NT2/D1 (cell line): ENCODE measurements at regions not wholly inside any gene's neighbourhood (a gene's known extent, or its start where the extent isn't known, plus 50 kb on each side); places are given as distances from the start of the nearest gene placed in this dataset.

ENCODE experiments used
- DNase-seq: peaks from one replicate; pipeline ENCODE4 v3.0.0-alpha.2; 2011; ENCODE audit warnings: low read depth, low spot score
- H3K27me3 ChIP-seq: 2 replicates; pipeline ENCODE4 v1.6.0; 2011; ENCODE audit warnings: mild to moderate bottlenecking; ENCODE audit not compliant: insufficient read length, insufficient read depth
- H3K36me3 ChIP-seq: 2 replicates; pipeline ENCODE4 v1.6.1; 2011; ENCODE audit warnings: mild to moderate bottlenecking, low read length, mixed read lengths; ENCODE audit not compliant: insufficient read depth, insufficient read length
- H3K4me1 ChIP-seq: 2 replicates; pipeline ENCODE4 v1.5.1; 2011; ENCODE audit not compliant: insufficient read depth, insufficient read length
- H3K4me3 ChIP-seq: 2 replicates; pipeline ENCODE4 v1.5.1; 2011; ENCODE audit warnings: low read depth; ENCODE audit not compliant: insufficient read length
- H3K9ac ChIP-seq: 2 replicates; pipeline ENCODE4 v1.6.0; 2011; ENCODE audit warnings: low read depth; ENCODE audit not compliant: insufficient read length
- H3K9me3 ChIP-seq: 2 replicates; pipeline ENCODE4 v1.5.1; 2011; ENCODE audit warnings: mild to moderate bottlenecking, low read length; ENCODE audit not compliant: insufficient read depth
- SUZ12 ChIP-seq: IDR thresholded peaks from 2 replicates; pipeline ENCODE4 v1.6.1; 2011; ENCODE audit not compliant: insufficient read length, insufficient read depth; ENCODE audit errors: extremely low read depth
- YY1 ChIP-seq: IDR thresholded peaks from 2 replicates; pipeline ENCODE4 v1.6.1; 2011; ENCODE audit not compliant: insufficient read length, insufficient read depth
- ZNF274 ChIP-seq: IDR thresholded peaks from 2 replicates; pipeline ENCODE4 v1.6.1; 2011; ENCODE audit warnings: mild to moderate bottlenecking, low read depth, low read length

DNA sequence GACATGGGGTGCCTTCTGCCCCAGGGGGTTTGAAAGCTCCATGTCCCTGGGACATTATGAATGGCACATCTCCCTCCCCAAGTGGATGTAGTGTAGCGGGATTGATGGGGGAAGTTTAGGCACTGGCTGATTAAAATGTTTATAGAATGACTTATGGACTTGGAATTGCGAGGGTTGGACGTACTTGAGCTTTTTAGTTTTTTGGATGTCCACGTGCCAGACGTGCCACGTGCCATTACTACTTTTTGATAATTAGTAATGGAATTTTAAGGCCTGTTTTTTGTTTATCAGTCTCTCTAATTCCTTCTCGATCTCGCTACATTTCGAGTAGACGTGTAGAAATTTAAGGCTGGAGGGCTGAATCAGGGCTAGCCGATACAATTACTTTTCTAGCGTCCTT lies 162.8 kb downstream of the TBXT start:
- peaks cover 48% of the 10 kb centered on the region for H3K27me3 ChIP-seq
- H3K4me3 ChIP-seq = no peak overlapping the region

DNA sequence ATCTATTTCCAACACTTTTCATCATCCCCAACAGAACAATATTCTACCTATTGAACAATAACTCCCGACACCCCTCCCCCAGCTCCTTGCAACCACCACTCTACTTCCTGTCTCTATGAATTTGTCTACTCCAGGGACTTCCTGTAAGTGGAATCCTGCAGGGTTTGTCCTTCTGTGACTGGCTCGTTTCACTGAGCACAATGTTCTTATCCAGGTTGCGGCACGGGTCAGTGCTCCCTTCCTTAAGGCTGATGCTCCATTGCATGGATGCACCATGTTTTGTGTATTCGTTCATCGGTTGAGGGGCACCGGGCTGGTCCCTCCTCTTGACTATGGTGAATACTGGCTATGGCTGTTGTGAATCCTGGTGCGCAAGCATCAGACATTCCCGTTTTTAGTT lies 163.2 kb downstream of the TBXT start:
- H3K9ac ChIP-seq = no peak overlapping the region

More for the DNA sequence above, 162.8 kb downstream of the TBXT start:
- no peak for DNase-seq
- Histone ChIP-seq H3K4me1 (no peaks in the 10 kb centered on the region), H3K9me3 (no peaks in the 10 kb centered on the region), H3K36me3 (no peaks in the 10 kb centered on the region), H3K9ac (no peak overlapping the region)
- TF ChIP-seq ZNF274 (no peak), YY1 (no peak), SUZ12 (no peak)

DNA sequence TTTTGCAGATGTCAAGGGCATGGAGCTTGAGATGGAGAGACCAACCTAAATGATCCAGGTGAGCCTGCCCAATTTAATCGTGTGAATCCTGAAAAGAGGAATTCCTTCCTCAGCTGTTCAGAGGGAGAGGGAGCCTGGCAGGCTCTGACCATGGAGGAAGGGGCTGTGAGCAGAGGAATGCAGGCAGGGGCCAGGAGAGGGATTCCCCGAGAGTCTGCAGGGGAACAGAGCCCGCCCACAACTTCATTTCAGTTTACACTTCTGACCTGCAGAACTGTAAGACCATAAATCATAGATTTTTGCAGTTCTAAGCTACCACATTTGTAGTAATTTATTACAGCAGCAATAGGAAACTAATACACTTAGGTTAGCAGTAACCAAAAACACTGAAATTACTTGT lies 164.1 kb downstream of the TBXT start:
- Histone ChIP-seq H3K9me3 (no peaks in the 10 kb centered on the region), H3K27me3 (peaks cover 35% of the 10 kb centered on the region), H3K4me3 (no peak overlapping the region), H3K36me3 (no peaks in the 10 kb centered on the region), H3K9ac (no peak overlapping the region), H3K4me1 (no peaks in the 10 kb centered on the region)
- TF ChIP-seq ZNF274 (no peak), YY1 (no peak), SUZ12 (no peak)
- no peak for DNase-seq

More for the DNA sequence above, 163.2 kb downstream of the TBXT start:
- Histone ChIP-seq H3K9me3 (no peaks in the 10 kb centered on the region), H3K4me1 (no peaks in the 10 kb centered on the region), H3K4me3 (no peak overlapping the region), H3K27me3 (peaks cover 44% of the 10 kb centered on the region), H3K36me3 (no peaks in the 10 kb centered on the region)
- no peak for TF ChIP-seq SUZ12
- DNase-seq = no peak

DNA sequence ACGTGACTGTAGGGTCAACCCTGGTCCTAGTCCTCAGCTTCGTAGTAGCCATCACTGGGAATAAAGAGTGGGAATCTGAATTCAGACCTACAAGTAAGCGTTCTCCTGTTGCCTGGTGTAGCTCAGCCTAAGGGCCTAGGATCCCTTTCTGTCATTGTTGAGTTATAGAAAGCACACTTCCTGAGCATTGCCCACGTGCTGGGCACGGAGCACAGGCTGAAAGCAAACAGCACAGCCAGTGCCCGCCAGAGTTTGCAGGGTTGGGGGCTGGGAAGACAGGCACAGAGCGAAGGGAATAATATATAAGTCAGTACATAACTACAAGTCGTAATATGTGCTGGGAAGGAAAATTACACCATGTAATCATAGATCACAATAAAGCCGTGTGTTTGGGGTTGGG lies 166.3 kb downstream of the TBXT start:
- Histone ChIP-seq H3K4me3 (no peak overlapping the region), H3K9me3 (no peaks in the 10 kb centered on the region), H3K4me1 (no peaks in the 10 kb centered on the region), H3K9ac (no peak overlapping the region), H3K27me3 (peaks cover 13% of the 10 kb centered on the region), H3K36me3 (no peaks in the 10 kb centered on the region)
- TF ChIP-seq SUZ12 = no peak
- TF ChIP-seq ZNF274 = no peak
- no peak for TF ChIP-seq YY1
- DNase-seq = no peak

DNA sequence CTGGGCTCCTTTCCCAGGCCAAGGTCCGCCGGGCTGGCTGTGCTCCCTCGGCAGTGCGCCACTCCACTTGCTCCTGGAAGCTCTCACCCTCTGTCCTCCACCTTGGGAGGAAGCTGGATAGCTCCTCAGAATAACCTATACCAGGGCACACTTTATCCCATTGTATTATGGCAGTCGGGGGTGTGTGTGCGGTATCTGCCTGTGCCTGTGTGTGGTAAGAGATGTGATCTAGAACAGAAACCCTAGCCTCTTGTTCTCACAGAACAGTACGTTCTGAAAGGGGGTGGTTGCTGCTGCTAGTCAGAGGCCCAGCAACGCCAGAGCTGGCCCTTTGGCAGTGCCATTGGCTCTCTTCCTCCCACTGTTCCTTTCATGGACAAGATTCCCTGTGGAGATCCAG lies 168.4 kb downstream of the TBXT start:
- Histone ChIP-seq H3K4me1 (no peaks in the 10 kb centered on the region), H3K9ac (no peak overlapping the region), H3K36me3 (no peaks in the 10 kb centered on the region), H3K4me3 (no peak overlapping the region), H3K9me3 (no peaks in the 10 kb centered on the region), H3K27me3 (no peaks in the 10 kb centered on the region)
- TF ChIP-seq SUZ12 (no peak), ZNF274 (no peak), YY1 (no peak)
- no peak for DNase-seq

DNA sequence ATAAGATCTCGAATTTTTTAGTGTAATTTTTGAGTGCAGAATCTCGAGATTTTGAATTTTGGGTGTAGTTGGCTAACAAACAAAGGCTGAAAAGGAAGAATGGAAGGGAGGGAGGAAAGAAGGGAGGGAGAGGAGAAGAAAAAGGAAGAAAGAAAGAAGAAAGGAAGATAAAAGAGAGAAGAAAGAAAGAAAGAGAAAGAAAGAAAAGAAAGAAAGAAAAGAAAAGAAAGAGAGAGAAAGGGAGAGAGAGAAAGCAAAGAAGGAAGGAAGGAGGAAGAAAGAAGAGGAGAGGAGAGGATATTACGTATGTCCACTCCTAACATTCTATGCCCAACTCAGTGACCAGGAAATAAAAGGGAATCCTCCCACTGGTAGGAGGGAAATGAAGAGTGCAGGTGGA lies 169.6 kb downstream of the TBXT start:
- no peaks in the 10 kb centered on the region for H3K9me3 ChIP-seq
- H3K4me3 ChIP-seq = no peak overlapping the region
- no peak overlapping the region for H3K9ac ChIP-seq
- no peaks in the 10 kb centered on the region for H3K27me3 ChIP-seq
- TF ChIP-seq ZNF274 (no peak), YY1 (no peak), SUZ12 (no peak)
- no peaks in the 10 kb centered on the region for H3K36me3 ChIP-seq
- no peaks in the 10 kb centered on the region for H3K4me1 ChIP-seq
- DNase-seq = no peak

DNA sequence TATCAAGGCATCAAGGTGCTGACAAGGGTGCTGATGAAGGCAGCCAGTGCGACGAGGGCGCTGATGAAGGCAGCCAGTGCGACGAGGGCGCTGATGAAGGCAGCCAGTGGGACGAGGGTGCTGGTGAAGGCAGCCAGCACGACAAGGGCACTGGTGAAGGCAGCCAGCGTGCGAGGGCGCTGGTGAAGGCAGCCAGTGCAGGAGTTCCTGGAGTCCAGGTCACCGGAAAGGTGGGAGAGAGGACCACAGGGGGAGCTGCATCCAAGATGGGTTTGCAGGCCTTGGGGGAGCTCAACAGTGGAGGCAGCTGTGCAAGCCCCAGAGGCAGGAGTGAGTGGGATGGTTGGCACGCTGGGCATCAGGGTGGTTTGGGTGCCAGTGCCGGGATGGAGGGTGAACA lies 176.3 kb downstream of the TBXT start:
- no peak overlapping the region for H3K9ac ChIP-seq
- H3K27me3 ChIP-seq = peaks cover 63% of the 10 kb centered on the region
- no peaks in the 10 kb centered on the region for H3K36me3 ChIP-seq
- H3K4me1 ChIP-seq = peaks cover 4% of the 10 kb centered on the region
- DNase-seq = no peak
- H3K9me3 ChIP-seq = no peaks in the 10 kb centered on the region
- no peak for TF ChIP-seq SUZ12
- TF ChIP-seq YY1 = no peak
- TF ChIP-seq ZNF274 = no peak
- no peak overlapping the region for H3K4me3 ChIP-seq

DNA sequence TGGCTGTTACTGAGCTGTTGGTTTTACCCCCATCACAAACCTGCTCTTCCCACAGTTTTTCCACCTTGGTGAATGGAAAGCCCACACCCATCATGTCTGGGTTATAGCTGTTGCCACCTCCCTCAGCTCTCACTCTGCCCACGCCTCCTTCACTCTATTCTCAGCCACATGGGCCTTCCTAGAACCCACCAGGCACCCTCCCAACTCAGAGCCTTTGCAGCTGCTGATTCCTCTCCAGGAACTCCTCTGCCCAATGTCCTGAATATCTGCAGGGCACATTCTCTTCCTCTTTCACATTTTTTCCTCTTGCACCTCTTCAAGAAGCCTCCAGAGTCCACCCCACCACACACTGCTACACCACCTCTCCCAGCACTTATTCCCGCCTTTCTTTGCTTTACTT lies 177.4 kb downstream of the TBXT start:
- Histone ChIP-seq H3K9ac (no peak overlapping the region), H3K4me3 (no peak overlapping the region), H3K4me1 (peaks cover 4% of the 10 kb centered on the region), H3K27me3 (peaks cover 74% of the 10 kb centered on the region), H3K36me3 (no peaks in the 10 kb centered on the region), H3K9me3 (no peaks in the 10 kb centered on the region)
- no peak for DNase-seq
- TF ChIP-seq SUZ12 = no peak
- TF ChIP-seq YY1 = no peak
- no peak for TF ChIP-seq ZNF274
